C4-2B (cell line): ENCODE measurements at regions not wholly inside any gene's neighbourhood (a gene's known extent, or its start where the extent isn't known, plus 50 kb on each side); places are given as distances from the start of the nearest gene placed in this dataset.

Source experiments
- CTCF ChIP-seq: fragments of 450-650 bp; conservative IDR thresholded peaks from 2 replicates; pipeline ENCODE4 v1.5.1; 2017; ENCODE audit warnings: mild to moderate bottlenecking
- ZFX ChIP-seq: fragments of 450-650 bp; IDR thresholded peaks from 2 replicates; pipeline ENCODE4 v1.6.1; 2017

GRCh38 chr3:76930712-76931111, 109.2 kb upstream of the ROBO2 start:
- TF ChIP-seq CTCF (no peak), ZFX (no peak)
